ENCODE measurements at regions not wholly inside any gene's neighbourhood (a gene's known extent, or its start where the extent isn't known, plus 50 kb on each side); places are given as distances from the start of the nearest gene placed in this dataset.

DNA sequence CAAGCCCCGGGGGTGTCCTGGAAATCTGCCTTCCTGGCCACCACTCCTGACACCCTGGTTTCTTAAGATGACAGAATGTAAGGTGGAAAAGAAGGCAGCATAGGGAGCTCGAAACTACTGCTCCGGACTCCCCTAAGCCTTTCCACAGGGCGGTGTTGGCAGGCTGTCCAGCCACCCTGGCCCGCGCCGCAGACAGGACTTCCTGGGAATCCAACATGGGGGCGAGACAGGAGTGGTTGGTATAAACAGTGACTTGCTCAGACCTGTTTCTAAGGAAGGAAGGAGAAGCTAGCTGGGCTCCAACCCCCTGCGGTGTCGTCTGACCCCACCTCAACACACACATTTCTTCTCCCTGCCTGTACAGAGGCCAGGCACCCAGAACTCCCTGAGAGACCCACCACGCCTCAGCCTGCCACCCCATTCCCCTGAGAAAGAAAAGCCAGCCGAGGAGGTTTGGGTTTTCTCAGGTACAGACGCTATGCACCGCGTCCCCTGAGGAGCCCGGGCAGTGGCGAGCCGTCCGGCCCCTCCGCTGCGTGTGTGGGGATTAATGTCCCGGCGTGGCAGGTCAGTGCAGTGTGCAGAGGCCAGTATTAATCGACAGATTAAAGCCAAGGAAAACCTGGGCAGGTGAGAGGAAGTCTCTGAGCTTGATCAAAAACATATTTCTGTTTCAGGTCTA lies 349.6 kb upstream of the MKI67 start:
- intact Hi-C loops (cut with DNase I; ENCODE audit: low total_unique reads): no loop called here
- H3K4me3 ChIP-seq (ENCODE audit: low read depth, poor library complexity, severe bottlenecking): no peak overlapping the region
- TF ChIP-seq, protein P1, sequence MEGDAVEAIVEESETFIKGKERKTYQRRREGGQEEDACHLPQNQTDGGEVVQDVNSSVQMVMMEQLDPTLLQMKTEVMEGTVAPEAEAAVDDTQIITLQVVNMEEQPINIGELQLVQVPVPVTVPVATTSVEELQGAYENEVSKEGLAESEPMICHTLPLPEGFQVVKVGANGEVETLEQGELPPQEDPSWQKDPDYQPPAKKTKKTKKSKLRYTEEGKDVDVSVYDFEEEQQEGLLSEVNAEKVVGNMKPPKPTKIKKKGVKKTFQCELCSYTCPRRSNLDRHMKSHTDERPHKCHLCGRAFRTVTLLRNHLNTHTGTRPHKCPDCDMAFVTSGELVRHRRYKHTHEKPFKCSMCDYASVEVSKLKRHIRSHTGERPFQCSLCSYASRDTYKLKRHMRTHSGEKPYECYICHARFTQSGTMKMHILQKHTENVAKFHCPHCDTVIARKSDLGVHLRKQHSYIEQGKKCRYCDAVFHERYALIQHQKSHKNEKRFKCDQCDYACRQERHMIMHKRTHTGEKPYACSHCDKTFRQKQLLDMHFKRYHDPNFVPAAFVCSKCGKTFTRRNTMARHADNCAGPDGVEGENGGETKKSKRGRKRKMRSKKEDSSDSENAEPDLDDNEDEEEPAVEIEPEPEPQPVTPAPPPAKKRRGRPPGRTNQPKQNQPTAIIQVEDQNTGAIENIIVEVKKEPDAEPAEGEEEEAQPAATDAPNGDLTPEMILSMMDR (IDR thresholded peaks at IDR 0.05): no peak
- TF ChIP-seq POLR2A (IDR thresholded peaks at IDR 0.05): no peak
- DNase-seq (ENCODE audit: low spot score in 2 of 2): no peak
- 30 to 41% methylated on average over 24 of the region's 24 CpGs for WGBS, 2 donors

DNA sequence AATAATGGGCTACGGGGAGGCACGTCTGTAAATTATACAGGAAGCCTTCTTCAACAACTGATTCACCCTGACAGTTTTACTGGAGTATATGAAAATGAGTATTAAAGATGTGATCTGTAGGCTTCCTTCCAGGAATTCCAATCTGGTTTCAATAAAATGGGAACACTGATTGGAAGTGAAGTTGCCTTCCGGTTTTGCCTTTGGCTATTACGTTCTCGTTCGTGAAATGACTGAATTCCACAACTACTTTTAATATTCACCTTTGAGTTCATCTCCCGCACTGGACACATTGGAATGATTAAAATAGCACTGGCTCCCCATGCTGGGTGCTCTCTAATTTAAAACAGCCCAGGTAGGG lies 350.1 kb upstream of the MKI67 start:
- TF ChIP-seq, protein P1 (IDR thresholded peaks at IDR 0.05): no peak
- no peak for TF ChIP-seq POLR2A (IDR thresholded peaks at IDR 0.05)
- no peak for DNase-seq (ENCODE audit: low spot score in 2 of 2)
- intact Hi-C loops (cut with DNase I; ENCODE audit: low total_unique reads): no loop called here
- 28 to 33% methylated on average over 7 of the region's 7 CpGs for WGBS, 2 donors
- no peak overlapping the region for H3K4me3 ChIP-seq (ENCODE audit: low read depth, poor library complexity, severe bottlenecking)

DNA sequence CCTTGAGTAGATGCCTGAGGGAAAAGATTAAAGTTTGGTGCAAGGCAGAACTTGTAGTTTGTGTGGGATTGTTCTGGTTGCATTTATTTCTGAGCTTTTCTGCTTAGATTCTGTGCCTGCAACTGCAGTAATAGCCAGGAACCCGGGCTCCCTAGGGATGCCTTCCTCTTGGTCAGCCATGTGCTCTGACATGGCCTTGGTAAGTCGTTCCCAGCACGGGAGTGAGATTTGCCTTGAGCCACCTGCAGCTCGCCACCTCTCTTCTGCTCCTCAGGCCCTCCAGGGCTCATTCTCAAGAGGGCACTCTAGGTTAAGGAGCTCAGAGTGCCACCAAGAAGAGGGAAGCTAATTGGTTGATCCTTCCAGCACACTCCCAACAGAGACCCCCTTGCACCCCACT lies 350.6 kb upstream of the MKI67 start:
- no peak for DNase-seq (ENCODE audit: low spot score in 2 of 2)
- H3K4me3 ChIP-seq (ENCODE audit: low read depth, poor library complexity, severe bottlenecking): no peak overlapping the region
- 35 to 36% methylated on average over 4 of the region's 4 CpGs for WGBS, 2 donors
- TF ChIP-seq, protein P1 (IDR thresholded peaks at IDR 0.05): no peak
- TF ChIP-seq POLR2A (IDR thresholded peaks at IDR 0.05): no peak
- intact Hi-C loops (cut with DNase I; ENCODE audit: low total_unique reads): no loop called here

DNA sequence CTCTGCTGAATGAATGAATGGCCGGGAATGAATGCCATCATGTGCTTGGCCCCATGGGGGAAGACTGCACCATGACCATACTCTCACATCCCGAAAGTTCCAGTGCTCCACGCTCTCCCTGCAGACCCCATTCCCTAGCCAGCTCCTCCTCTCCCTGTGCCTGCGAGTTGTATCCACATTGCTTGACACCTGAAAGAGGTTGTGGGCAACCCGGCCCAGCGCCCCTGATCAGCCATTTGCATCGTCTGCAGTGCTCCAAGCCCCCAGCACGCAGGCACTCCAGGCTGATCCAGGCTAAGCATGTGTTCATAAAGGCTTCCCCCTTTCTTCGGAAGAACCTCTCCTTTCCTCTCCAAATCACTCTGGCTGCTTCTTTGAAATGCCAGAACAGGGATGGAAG lies 354.4 kb upstream of the MKI67 start:
- WGBS, 2 donors: 75 to 77% methylated on average over 9 of the region's 9 CpGs
- no peak for TF ChIP-seq POLR2A (IDR thresholded peaks at IDR 0.05)
- TF ChIP-seq, protein P1 (IDR thresholded peaks at IDR 0.05): no peak
- H3K4me3 ChIP-seq (ENCODE audit: low read depth, poor library complexity, severe bottlenecking): no peak overlapping the region
- no peak for DNase-seq (ENCODE audit: low spot score in 2 of 2)
- intact Hi-C loops (cut with DNase I; ENCODE audit: low total_unique reads): no loop called here

DNA sequence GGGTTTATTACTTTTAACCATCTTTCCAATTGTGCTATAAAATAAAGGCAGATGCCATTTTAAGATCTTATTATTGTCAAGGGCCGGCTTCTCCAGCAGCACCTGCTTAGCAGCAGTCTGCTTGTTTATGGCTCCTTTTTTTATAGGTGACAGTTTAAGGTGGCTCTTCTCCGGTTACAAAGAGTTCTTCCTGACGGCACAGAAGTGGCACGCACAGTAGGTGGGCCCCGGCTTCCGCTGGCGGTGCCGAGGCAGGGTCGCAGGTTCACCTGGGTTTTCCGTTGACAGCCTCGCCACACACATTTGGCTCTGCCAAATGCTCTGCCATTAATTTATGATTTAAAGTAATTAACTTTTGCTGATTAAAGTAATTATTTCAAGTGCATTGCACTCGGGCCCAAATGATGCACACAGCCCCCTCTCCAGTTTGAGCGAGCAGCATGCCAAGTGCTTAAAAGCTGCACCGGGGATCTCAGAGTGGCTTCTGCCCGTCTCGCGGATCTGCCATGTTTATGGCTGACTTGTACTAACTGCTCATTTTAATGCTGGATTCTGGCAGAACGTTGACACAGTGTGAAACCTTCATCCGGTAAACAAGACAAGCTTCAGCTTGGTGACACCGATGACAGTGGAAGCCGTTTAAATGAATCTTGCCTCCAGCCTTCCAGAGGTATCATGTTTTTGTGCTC lies 355.1 kb upstream of the MKI67 start:
- no peak for DNase-seq (ENCODE audit: low spot score in 2 of 2)
- H3K4me3 ChIP-seq (ENCODE audit: low read depth, poor library complexity, severe bottlenecking): no peak overlapping the region
- TF ChIP-seq, protein P1 (IDR thresholded peaks at IDR 0.05): no peak
- intact Hi-C loops (cut with DNase I; ENCODE audit: low total_unique reads): no loop called here
- 41 to 48% methylated on average over 21 of the region's 21 CpGs for WGBS, 2 donors

Measured in lower leg skin (tissue), 4 donors.